H1 (cell line): ENCODE measurements at regions not wholly inside any gene's neighbourhood (a gene's known extent, or its start where the extent isn't known, plus 50 kb on each side); places are given as distances from the start of the nearest gene placed in this dataset.

Experiments used
- CHD2 ChIP-seq: IDR thresholded peaks from 2 replicates; pipeline ENCODE4 v1.6.1; 2012; ENCODE audit warnings: low read length, improper control_type of control experiment
- CTCF ChIP-seq, 3 experiments: IDR thresholded peaks; 1 replicate in 2 of 3; 2 replicates in 1 of 3; pipeline versions ENCODE4 v1.5.1 to v1.6.1; 2011; ENCODE audit warnings: low read length in 3 of 3, mild to moderate bottlenecking in 3 of 3, inconsistent platforms in 2 of 3, low read depth in 1 of 3, moderate library complexity in 1 of 3; ENCODE audit not compliant: insufficient read depth in 1 of 3; ENCODE audit errors: control extremely low read depth in 1 of 3
- EP300 ChIP-seq, 2 experiments: IDR thresholded peaks; 1 replicate in 1 of 2; 2 replicates in 1 of 2; pipeline ENCODE4 v1.6.1; 2011 to 2012; ENCODE audit warnings: low read depth in 2 of 2, low read length in 2 of 2, mild to moderate bottlenecking in 2 of 2, borderline replicate concordance in 1 of 2, inconsistent platforms in 1 of 2, moderate library complexity in 1 of 2
- TAF1 ChIP-seq: IDR thresholded peaks from 2 replicates; pipeline ENCODE4 v1.6.1; 2011; ENCODE audit warnings: mild to moderate bottlenecking, low read depth, low read length

- no peak for TF ChIP-seq CTCF (IDR thresholded peaks at IDR 0.05; ENCODE audit: control extremely low read depth in 1 of 3, insufficient read depth in 1 of 3, low read depth in 1 of 3, low read length in 3 of 3)
- no peak for TF ChIP-seq TAF1
- TF ChIP-seq EP300 (IDR thresholded peaks at IDR 0.05; ENCODE audit: borderline replicate concordance in 1 of 2, low read depth in 2 of 2, low read length in 2 of 2): no peak
- no peak for TF ChIP-seq CHD2
Measured at GRCh38 chr11:115984228-115984627, 480.0 kb upstream of the CADM1 start.
